ENCODE measurements at regions not wholly inside any gene's neighbourhood (a gene's known extent, or its start where the extent isn't known, plus 50 kb on each side); places are given as distances from the start of the nearest gene placed in this dataset.

DNA sequence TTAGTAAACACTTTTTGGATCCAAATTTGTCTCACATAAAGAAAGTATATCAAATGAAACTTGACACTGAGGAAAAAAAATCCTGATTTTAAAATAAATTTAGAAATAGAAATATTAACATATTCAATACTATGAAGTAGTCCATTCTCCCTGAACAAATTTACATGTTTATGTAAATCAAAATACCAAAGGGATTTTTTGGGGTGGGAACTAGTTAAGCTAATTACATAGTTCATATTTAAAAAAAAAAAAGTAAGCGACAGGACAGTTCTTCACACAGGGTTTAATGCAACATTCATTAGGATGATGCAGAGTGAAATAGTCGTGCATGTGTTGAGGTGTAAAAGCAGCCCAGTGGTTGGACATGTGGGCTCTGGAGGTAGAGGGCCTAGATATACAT, 433.5 kb upstream of the B3GALT2 start:
- no peak for DNase-seq

DNA sequence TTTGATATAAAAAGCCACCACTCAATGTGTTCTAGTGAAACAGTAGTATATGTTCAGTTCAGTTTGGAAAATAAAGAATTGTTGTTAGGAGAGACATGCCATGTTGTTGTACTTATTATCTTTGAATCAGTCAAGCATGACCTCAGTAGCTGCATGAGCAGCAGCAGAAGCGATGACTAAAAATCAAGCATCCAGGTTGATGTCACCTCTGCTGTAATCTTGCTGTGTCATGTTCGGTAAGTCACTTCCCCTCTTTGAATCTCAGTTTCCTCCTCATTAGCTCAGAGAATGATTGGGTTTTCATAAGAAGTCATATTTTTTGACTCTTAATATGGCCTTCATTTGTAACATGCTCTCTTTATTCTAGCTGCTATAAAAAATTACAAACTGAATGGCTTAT, 428.4 kb upstream of the B3GALT2 start:
- peak; percentile 52 for DNase-seq

DNA sequence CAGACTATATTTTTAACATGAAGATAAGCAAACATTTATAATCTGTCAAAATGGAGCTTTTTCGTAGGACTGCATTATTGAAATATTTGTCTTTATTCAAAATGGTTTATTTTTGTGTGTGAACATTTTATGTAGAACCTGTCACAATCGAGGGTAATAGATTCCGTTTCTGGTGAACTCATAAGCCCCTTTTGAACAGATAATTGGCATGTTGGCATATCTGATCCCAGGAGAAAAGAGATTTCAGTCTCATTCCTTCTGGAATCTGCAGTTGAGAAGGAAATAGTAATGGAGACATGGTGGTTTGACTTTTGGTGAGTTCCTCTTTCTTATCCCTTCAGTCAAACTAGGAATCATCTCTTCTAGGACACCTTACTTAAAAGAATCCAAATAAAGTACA, 427.9 kb upstream of the B3GALT2 start:
- no peak for DNase-seq

- DNase-seq: no peak
These were observed 426.6 kb upstream of the B3GALT2 start for GRCh38 chr1:193613041-193613440.

DNA sequence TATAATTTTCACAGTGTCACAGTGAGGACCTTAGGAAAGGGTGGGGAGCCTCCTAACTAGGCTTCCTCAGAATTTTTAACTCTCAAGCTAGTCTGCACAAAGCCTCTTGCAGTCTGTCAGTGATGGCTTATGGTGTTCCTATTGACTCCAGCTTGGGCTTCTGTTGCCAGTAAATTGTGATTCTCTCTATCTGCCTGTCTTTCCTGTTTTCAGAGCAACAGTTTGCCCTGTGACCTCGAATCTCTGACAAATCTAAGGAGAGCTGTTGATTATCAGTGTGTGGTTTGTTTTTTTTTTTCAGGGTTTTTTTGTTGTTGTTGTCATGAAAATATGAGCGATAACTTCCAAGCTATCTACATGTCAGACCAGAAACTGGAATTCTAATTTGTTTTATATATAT, 423.2 kb upstream of the B3GALT2 start:
- no peak for DNase-seq

DNA sequence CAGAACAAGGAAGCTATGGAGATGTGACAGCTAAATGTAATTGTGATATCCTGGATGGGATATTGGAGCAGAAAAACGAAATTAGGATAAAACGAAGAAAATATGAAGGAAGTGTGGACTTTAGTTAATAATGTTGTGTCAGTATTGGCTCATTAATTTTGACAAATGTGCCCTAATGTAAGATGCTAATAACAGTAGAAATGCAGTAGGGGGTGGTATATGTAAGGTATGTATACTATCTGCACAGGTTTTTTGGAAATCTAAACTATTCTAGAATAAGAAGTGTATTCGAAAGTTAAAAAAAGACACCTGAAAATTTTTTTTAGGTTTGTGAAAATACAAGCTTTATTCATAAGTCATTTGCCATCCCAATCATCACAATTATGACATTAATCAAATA, 421.4 kb upstream of the B3GALT2 start:
- DNase-seq: no peak

- no peak for DNase-seq
These were observed 419.6 kb upstream of the B3GALT2 start for GRCh38 chr1:193606035-193606434.

GRCh38 chr1:193602705-193603104, 416.3 kb upstream of the B3GALT2 start:
- no peak for DNase-seq

- no peak for DNase-seq
These were observed 406.9 kb upstream of the B3GALT2 start for GRCh38 chr1:193593147-193593885.

GRCh38 chr1:193592317-193592716, 405.9 kb upstream of the B3GALT2 start:
- DNase-seq: no peak

DNA sequence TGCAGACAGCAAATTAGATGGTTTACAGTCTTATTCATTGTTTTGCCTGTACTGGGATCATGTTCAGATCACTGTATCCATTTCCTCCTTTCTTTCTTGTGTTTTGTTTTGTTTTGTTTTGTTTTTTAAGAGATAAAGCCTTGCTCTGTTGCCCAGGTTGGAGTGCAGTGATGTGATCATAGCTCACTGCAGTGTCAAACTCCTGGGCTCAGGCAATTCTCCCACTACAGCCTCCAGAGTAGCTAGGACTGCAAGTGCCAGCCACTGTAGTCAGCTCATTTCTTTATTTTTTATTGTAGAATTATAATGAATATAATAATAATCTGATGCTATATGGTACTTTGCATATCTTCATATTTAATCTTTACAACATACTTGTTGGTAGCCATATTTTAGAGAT, 403.7 kb upstream of the B3GALT2 start:
- DNase-seq: no peak

GRCh38 chr1:193589597-193590040, 403.2 kb upstream of the B3GALT2 start:
- peak; percentile 75 for DNase-seq

DNA sequence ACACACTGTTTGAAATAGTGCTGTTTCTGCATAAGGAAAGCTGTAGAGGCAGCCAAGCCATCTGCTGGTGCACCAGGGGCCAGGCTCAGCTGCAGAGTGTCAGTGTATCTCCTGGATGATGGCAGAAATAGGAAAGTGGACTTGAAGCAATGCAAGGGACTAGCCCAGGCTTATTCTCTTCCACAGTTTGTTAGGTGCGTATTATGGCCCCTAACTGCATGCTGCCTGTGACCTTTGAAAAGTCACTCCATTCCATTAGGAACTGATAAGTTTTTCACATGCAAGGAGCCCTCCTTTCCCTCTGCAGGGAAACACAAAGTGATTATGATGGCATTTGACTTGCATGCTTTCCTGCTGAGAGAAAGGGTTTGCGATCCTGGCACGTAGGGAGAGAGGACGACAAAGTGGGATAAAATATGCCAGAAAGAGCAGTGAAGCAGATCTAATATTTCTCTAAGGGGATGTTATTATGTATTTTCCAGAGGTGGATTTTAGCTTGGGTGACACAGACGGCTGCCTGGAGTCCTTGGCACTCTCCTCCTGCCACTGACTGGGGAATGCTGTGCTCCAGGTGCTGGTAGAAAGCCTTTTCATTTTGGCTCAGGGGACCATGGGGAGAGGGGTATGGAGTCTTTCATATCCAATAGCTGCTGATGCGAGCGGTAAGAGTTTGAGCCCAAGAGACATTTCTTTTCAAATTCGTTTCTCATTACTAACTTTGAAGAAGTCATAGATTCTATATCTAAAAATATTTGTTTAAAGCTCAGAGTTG, 402.1 kb upstream of the B3GALT2 start:
- no peak for DNase-seq

- no peak for DNase-seq
These were observed 398.4 kb upstream of the B3GALT2 start for GRCh38 chr1:193584731-193585239.

- no peak for DNase-seq
These were observed 394.9 kb upstream of the B3GALT2 start for GRCh38 chr1:193581341-193581740.

GRCh38 chr1:193580419-193580818, 394.0 kb upstream of the B3GALT2 start:
- no peak for DNase-seq

GRCh38 chr1:193579323-193579722, 392.9 kb upstream of the B3GALT2 start:
- no peak for DNase-seq

DNA sequence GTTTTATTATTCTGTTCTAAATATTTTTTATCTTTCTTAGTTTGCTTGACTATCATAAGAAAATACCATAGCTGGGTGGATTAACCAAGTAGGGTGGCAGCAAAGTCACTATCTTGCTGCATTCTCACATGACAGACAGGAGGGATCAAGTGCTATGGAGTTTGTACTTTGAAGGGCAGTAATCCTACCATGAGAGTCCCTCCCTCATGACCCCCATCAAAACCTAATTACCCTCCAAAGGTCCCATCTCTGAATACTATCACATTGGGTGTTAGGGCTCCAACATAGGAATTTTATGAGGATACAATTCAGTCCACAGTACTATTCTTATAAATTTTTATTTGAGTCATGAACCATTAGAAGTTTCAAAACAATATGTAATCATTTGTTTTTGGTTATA, 388.5 kb upstream of the B3GALT2 start:
- DNase-seq: no peak

DNA sequence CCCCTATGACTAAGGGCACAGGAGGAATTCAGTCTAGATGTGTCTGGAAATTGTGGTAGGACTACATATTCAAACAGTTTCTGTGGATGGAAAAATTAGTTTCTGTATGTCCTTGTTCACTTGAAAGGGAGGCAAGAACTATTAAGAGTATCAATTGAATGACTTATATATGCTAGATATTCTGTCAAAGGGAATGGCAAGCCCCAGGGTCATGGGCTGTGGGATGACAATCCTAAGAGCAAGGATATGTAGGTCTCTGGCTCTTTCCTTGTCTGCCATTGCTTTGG, 383.5 kb upstream of the B3GALT2 start:
- no peak for DNase-seq

DNA sequence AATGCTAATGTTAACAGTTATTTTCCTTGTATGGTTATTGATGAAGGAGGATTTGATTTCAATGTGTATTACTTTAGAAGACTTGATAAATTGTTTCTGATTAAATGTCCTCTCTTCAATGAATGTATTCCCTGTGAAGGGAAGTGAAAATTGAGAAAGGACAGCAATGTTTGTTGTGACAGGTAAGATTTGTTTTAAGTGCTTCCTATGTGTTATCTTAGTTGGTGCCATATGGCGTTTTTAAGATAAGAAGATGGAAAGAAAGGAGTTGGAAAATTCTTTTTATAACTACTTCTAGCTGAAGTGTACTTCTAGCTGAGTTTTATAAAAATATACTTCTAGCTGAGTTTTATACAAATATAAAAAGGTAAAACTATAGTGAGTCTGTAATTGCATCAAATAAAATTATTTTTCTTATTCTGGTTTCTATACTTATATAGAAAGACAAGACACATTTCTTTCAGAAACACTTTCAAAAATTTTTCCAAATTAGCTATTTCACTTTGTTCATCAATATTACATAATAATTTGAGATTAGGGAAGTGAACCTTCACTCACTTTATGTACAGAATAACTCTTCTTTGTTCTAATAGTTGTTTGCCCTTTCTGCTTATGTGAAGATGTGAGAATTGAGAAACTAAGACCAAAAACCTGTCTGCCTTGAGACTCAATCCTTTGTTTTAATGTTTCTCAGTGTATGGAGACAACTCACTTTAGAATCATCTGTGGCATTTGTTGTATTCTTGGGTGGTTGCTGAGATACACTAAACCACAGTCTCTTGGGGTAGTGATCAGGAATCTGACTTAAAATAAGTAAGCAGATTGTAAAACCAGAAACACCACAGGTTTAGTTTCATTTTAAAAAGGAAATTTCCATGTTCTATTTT, 382.9 kb upstream of the B3GALT2 start:
- peak; percentile 92 for DNase-seq

- DNase-seq: no peak
These were observed 382.1 kb upstream of the B3GALT2 start for GRCh38 chr1:193568512-193568911.

GRCh38 chr1:193567937-193568336, 381.5 kb upstream of the B3GALT2 start:
- DNase-seq: no peak

- no peak for DNase-seq
These were observed 380.3 kb upstream of the B3GALT2 start for GRCh38 chr1:193566735-193567134.

All from fibroblast of skin of right biceps (primary cell).